ENCODE measurements at regions not wholly inside any gene's neighbourhood (a gene's known extent, or its start where the extent isn't known, plus 50 kb on each side); places are given as distances from the start of the nearest gene placed in this dataset.
"Not testable (repeated sequence)": the region's sequence is repeated elsewhere in the genome, so short reads cannot be mapped to it uniquely, and the experiment has no call there.

GRCh38 chr14:71536927-71537772, 395.1 kb upstream of the RGS6 start:
- no peak for DNase-seq (ENCODE audit: low spot score)

DNA sequence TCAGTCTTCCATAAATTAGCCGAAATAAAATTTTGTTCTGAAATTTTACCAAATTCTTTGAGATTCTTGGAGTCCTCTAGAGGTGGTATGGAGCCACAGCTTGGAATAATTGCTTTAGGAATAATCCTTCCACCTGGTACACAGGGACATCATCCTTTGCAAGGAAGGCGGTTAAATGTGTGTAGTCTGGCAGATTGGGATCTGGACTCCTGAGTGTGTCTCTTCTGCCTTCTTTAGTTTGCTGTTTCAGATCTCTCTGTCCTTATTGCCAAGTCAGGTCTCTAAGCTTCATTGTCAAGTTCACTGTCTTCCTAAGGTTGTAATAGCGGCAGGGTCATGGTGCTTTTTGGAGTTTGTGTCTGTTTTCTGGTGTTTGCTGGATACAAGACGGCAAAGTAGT, 393.9 kb upstream of the RGS6 start:
- DNase-seq (ENCODE audit: low spot score), result no peak

DNA sequence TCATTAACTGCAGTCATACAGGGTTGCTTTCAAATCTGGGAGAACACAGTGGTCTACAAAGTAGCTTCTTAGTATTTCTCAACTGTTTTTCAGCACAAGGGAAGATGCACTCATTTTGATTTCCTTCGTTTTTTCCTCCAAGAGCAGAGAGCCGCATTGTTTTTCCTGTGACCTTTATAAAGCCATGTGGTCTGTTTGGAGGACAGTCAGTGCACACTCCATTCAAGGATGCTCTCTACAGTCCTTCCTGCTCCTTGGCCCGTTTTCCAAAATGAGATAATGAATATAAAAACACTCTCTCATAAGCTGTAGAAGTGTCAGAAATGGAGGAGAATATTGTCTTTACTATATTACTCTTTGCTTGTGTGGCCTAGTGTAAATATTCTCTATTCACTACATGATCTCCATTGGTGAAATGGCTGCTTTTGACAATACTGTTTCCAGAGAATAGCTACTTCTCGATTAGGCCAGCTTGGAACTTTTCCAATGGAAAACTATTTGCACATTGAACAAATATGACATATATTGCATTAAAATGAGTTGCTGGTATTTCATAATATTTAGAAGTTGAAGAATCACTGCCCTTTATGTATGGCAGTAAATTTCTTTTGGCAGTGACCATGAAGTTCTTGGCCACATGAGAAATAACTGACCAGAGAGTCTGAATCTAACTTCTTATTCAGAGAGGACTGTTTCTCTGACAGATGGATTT, 393.1 kb upstream of the RGS6 start:
- no peak for DNase-seq (ENCODE audit: low spot score)

DNA sequence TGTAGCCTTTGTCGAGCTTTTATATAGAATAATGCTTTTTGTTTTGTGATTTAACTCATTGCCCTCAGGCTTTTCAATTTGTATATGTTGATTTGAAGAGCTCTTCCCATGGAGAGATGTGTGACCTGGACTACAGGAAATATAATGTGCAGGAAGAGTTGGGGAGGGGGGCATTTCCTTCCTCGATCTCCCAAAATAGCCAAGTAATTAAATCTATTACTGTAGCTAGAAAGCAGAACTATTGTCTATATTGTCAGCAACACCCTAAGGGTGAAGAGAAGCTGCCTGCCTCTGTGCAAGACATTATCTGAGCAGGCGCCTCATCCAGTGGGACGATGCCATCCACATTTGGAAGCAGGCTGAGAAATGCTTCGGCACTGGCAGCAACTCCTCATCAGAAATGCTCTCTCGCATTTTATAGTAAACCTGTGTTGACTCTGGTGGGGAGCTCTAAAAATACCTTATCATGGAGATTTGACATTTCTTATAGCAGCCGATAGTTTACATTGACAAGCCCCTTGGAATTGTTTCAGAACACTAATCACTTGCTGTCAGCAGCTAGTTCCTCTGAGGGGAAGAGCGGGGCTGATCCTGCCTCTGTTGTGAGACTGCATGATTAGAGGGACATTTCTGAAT, 392.5 kb upstream of the RGS6 start:
- DNase-seq (ENCODE audit: low spot score), result no peak

GRCh38 chr14:71541271-71541670, 391.0 kb upstream of the RGS6 start:
- no peak for DNase-seq (ENCODE audit: low spot score)

- no peak for DNase-seq (ENCODE audit: low spot score)
These were observed 390.1 kb upstream of the RGS6 start for GRCh38 chr14:71541973-71542690.

DNA sequence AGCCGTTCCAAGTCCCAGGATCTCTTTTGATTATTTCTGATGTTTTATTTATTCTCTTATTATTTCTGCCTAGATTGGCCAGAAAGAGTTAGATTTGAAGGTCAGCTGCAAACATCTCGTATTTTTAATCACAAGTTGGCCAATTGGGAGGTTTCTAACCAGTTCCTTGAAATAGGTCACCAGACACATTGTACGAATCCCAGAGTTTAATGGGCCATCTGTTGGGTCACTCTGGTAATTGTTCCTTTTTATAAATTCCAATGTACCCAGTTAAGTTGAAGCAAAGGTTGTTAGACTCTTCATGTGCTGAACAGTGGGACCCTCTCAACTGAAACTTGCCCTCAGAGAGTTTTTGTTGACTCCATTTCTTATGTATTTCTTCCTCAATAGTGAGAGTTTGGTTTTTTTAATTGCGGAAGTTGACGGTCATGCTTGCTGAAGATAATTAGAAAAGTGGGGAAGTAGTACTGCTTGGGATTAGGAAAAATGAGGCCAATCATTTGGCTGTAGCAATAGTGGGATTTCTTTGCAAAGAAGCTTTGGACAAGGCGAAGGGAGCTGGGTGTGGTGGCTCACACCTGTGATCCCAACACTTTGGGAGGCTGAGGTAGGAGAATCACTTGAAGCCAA, 382.7 kb upstream of the RGS6 start:
- DNase-seq (ENCODE audit: low spot score), result no peak

DNA sequence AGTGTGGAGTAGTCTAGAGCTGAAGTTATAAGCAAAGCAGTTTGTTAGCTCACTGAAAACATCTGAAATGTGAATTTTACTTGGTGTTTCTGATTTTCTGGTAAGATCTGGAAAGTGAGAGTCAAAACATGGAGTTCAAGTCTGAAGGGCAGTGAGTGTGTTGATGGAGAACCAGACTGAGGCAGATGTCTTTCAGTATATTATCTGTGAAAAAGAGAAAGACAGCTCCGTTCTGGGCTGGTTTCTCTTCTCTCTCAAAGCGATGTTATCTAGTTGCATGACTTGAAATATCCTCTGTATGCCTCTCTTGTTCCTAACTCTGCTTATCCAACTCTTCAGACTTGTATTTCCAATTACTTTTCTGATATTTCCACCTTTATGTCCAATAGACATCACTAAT, 381.9 kb upstream of the RGS6 start:
- no peak for DNase-seq (ENCODE audit: low spot score)

DNA sequence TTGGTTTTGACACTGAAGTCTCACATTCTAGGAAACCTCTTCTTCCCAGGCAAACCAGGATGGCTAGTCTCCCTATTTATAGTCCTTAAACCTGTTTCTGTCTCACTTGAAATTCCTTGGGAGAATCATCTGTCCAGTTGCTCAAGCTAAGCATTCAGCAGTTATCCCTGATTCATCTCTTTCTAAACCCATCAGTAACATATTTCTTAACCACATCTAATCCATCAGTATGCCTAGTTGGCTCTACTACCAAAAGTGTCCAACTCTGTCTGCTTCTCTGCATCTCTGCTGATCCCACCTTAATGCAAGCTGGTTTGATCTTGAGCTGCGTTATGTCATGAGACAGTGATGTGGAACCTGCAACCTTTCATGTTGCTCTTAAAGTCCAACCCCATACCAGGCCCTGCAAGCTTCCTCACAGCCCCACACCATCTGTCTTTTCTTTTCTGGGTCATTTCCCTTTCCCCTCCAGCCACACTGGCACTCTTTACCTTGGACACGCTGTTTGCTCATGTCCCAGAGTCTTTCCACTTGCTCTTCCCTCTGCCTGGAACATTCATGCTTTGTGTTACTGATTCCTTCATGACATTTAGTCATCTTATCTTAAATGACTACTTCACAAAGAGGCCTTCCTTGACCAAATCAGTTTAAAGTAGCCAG, 380.8 kb upstream of the RGS6 start:
- no peak for DNase-seq (ENCODE audit: low spot score)

- no peak for DNase-seq (ENCODE audit: low spot score)
These were observed 379.4 kb upstream of the RGS6 start for GRCh38 chr14:71552809-71553208.

- DNase-seq (ENCODE audit: low spot score), result no peak
These were observed 378.4 kb upstream of the RGS6 start for GRCh38 chr14:71553779-71554178.

GRCh38 chr14:71554323-71554722, 377.9 kb upstream of the RGS6 start:
- DNase-seq (ENCODE audit: low spot score), result no peak

GRCh38 chr14:71554959-71555612, 377.1 kb upstream of the RGS6 start:
- no peak for DNase-seq (ENCODE audit: low spot score)

DNA sequence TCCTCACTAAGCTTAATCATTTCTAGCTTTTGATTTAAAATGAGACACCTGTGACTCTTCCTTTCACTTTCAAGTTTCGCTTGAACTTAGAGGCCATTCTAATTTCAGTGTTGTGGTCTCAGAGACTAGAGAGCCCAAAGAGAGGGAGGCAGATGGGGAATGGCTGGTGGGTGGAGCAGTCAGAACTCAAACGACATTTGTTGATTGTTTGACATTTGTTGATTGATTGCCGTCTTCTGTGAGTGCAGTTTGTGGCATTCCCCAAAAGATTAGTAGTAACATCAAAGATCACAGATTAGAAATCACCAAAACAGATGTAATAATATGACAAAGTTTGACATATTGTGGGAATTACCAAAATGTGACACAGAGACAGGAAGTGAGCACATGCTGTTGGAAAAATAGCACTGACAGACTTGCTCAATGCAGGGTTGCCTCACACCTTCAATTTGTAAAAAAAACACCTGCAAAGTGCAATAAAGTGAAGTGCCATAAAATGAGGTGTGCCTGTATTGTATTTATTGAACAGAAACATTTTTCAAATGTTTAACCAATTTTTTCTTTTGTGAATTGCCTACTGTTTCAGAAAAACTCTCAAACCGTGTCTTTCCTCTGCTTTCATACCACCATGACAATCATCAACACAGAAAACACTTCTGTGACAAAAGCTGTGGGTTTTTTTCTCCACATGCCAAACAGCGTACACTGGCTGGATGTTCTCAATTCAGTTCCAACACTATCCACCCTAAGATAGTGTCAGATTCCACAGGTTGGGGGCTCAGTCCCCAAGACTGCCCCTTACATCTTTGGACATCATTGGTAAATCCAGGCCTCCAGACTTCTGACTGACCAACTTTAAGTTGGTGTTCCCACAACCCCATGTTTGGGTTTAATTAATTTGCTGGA, 376.3 kb upstream of the RGS6 start:
- DNase-seq (ENCODE audit: low spot score), result peak; percentile 42

GRCh38 chr14:71556730-71557129, 375.5 kb upstream of the RGS6 start:
- DNase-seq (ENCODE audit: low spot score), result no peak

GRCh38 chr14:71557351-71557750, 374.9 kb upstream of the RGS6 start:
- no peak for DNase-seq (ENCODE audit: low spot score)

- not testable (repeated sequence) for DNase-seq (ENCODE audit: low spot score)
These were observed 373.3 kb upstream of the RGS6 start for GRCh38 chr14:71558943-71559342.

DNA sequence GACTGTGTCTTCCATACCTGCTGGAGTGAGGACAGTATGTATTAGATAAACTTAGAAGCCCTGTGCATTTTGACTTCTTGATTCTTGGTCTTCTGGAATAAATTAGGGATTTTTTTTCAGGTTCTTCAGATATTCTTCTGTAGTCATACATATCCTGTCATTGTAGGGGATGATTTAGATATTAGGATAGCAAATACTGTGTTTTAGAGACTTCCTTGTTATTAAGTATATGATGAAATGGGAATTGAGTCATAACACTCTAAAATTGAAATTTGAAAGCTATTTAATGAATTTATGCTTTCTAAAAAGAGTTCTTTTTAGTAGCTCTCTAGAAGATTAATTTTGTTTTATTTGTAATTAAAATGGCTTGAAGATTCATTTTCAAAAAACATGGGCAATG, 371.5 kb upstream of the RGS6 start:
- DNase-seq (ENCODE audit: low spot score), result no peak

GRCh38 chr14:71563492-71564153, 368.6 kb upstream of the RGS6 start:
- DNase-seq (ENCODE audit: low spot score), result no peak
